T1000 (cell line): ENCODE measurements at regions not wholly inside any gene's neighbourhood (a gene's known extent, or its start where the extent isn't known, plus 50 kb on each side); places are given as distances from the start of the nearest gene placed in this dataset.

Source experiments
- DNase-seq: peaks from one replicate; lab custom pipeline; 2025; ENCODE audit warnings: mixed read lengths; lab: John Stamatoyannopoulos, UW

GRCh38 chr1:108082738-108083562, 117.2 kb downstream of the SLC25A24 start:
- DNase-seq: no peak

GRCh38 chr1:108082001-108082400, 117.0 kb upstream of the VAV3 start:
- DNase-seq: no peak

- DNase-seq: no peak
Observed at GRCh38 chr1:108080448-108080847, 115.5 kb upstream of the VAV3 start.

GRCh38 chr1:108079440-108080025, 114.6 kb upstream of the VAV3 start:
- no peak for DNase-seq

GRCh38 chr1:108077991-108078390, 113.0 kb upstream of the VAV3 start:
- no peak for DNase-seq

DNA sequence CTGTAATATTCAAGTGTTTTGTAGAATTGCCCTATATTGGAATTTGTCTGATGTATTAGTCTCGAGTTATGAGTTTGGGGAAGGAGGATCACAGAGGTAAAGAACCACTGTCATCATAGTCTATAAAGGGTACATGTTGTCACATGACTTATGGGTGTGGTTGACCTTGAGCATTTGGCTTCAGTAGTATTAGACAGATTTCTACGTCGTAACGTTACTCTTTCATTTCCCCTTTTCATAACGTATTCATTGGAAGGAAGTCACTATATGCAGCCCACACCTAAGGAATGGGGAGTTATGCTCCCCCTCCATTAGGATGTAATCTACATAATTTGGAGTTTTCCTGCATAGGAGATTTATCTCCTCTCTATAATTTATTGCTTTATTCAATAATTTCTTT, 110.1 kb upstream of the VAV3 start:
- DNase-seq: no peak

DNA sequence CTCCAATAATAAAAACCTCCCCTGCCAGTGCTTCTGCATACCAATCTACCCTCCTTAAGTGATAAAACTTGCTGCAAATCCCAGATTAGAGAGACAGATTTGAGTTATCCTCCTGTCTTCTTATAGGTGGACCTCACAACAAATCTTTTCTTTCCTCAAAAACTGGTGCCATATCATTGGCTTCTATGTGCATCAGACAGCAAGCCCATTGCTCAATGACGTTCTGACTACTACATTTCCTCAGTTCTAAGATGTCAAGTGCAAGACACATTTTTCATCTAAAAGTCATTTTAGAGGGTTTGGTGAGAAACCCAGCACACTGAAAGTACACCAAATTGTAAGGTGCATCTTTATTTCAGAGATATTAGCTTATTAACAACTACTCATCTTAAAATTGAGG, 107.8 kb upstream of the VAV3 start:
- DNase-seq: no peak

- DNase-seq: no peak
Observed at GRCh38 chr1:108072212-108072611, 107.2 kb upstream of the VAV3 start.

DNA sequence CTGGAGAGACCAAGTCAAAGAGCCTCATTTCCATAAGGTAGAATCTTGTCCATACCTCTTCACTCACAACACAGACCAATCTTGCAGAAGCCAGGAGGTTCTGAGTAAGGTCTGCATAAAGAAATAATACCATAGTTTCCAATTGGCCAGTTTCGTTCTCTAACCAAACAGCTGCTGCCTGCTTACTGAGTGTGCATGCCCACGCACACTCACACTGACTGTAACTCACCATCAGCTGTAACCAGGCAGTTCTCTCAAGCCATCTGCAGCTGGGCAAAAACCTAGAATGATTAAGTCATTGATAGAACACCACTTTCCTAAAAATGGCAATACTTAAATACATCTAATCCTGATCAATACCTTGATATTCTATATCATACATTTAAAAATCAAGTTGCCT, 106.6 kb upstream of the VAV3 start:
- DNase-seq: no peak

- DNase-seq: no peak
Observed at GRCh38 chr1:108070662-108071061, 105.7 kb upstream of the VAV3 start.

DNA sequence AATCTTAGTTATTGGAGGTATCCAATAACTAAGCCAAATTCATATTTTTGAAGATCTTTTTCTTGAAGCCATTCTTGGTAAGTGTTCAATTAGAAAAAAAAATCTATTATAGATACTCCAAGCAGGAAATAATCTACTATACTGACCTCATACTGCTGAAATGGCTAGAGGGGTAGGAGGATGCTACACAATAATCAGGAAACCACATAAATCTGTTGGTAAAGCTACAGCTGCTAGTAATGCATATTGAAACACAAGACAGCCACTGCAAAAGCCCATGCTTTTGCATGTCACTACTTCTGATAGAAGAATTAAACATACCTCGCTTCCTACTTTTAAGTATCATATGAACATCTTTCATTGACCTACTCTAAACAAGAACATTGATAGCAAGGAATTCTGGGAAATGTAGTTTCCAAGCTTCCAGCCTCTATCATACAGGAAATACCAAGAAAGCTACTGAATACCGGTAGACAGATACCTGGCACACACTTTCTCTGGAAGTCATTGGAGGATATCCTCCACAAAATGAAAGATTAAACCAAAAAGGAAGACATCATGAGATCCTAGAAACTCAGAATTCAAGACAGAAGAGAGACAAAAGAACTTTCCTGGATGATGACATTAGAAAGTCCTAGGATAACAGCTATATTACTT, 103.0 kb upstream of the VAV3 start:
- DNase-seq: no peak

DNA sequence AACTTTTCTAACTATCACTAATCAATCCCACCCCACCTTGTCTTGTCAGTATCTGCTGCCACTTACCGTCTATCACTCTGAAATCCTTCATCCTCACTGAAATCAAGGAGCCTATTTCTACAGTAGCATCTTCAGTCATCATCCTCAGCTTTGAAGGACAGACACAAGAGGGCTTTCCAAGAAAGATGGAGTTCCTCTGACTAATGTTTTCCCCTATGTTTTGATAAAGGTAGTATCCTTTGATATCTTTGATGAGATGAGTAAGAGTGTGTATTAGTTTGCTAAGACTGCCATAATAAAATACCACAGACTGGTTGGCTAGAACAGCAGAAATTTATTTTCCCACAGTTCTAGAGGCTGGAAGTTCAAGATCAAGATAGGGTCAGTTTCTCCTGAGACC, 101.8 kb upstream of the VAV3 start:
- DNase-seq: no peak

DNA sequence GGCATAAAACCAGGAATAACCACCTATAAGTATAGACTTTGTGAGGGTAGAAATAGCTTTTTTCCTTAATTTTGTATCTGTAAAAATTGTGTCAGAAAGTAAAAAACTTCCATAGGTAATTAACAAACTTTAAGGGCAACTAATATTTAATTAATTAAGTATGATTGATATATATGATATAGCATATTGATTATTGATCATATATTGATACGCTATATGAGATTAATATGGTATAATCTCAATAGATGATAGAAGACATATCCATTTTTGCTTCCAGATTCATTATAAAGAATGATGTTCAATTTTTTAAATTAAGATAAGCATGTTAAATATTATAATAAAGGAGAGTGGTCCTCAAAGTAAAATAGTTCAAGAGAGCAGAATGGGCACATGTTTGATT, 99.3 kb upstream of the VAV3 start:
- no peak for DNase-seq

GRCh38 chr1:108063703-108064102, 98.7 kb upstream of the VAV3 start:
- no peak for DNase-seq

DNA sequence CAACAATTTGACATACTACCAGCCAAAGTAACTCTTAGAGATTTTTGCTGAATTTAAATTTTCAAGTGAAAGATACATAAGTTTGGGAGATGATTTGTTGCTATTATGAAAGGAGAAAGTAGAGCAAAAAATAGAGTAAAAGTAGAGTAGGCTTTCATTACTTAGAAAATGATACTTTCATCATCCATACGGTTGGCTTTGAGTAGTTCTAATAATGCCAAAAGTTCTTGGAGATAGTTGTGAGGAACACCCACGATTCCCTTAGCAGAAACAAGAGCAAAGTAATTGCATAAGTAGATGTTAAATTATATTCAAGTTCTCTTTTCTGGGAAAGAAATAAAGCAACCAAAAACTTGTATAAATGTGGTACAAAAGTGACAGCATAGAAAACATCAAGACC, 95.0 kb upstream of the VAV3 start:
- no peak for DNase-seq

GRCh38 chr1:108057541-108057940, 92.6 kb upstream of the VAV3 start:
- DNase-seq: no peak

GRCh38 chr1:108056436-108056990, 91.5 kb upstream of the VAV3 start:
- DNase-seq: no peak

- no peak for DNase-seq
Observed at GRCh38 chr1:108055387-108055786, 90.4 kb upstream of the VAV3 start.

DNA sequence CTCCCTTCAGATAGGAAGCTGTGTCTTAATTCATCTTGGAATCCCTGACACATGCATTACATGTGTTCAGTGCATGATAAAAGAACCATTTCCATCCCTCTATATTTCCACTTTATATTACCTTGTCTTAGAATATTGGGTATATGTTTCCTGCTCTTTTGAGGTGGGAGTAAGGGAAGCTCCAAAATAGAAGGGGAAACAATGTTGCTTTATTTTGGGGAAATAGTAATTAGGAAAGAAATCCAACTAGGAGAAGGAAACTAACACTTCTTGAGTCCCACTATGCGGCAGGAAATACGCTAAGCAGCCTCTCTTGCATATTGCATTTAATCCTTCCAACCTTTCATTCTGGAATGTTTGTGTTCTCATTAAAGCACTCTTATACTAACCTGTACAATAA, 89.4 kb upstream of the VAV3 start:
- no peak for DNase-seq

DNA sequence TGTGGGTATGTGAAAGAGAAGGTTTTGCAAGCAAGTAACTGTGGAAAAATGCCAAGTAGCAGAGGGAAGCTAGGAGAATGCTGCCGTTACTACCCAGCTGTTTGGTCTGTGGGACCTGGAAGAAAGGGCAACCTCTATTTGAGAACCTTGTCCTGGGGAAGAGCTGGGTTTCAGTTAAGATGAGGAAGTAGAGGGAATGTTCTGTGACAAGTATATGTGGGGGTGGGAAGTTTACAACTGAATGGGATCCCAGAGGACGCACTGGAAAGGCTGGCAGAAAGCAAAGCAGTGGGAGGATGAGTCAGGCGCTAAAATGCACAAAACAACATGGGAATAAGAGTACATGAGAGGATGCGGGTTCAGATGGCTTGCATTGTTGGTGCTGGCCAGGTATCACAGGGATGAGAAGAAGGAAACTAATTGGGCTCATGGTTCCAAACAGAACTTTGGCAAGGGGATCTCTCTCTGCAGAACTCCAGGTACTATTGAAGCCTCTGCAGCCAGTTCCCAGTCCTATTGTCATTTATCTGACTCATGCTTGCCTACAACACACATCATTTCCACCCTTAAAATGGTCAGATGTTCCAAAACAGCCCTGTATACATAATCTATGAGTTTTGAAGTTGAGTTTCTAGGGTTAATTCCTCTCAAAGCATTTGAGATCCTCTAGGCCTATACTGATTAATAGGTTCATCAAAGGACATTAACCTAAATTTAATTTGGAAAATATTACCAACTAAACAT, 88.5 kb upstream of the VAV3 start:
- DNase-seq: no peak

DNA sequence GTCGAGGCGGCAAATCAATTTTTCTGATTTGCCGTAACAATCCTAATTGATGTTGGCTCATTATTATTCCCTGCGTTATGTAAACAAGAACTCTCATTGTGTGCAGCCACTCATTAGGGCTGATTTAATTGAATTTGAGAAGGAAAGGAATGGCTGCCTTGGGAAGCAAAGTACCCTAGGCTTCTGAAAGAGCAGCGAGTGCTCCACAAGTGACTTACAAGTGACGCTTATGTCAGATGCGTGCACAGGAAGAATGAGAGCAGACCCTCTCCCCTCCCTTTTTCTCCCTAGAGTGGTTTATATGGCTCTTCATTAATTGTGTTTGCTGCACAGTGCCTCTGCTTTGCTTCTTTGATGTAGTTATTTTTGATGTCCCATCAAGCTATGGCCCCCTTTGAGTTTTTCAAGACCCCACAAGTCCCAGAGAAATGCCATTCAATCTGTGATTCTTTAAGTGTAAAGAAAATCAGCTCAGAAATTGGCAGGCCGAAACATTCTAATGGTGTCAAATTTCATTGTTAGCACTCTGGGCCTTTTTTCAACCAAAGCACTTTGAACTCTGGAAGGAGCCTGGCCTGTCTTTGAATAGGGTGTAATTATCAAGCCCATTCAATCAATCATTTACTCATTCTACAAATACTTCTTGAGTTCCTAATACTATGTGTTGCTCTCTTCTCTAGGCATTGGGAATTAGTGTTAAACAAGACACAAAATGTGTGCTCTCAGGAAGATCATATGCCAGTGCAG, 86.8 kb upstream of the VAV3 start:
- DNase-seq: no peak
